H1 (cell line): ENCODE measurements at regions not wholly inside any gene's neighbourhood (a gene's known extent, or its start where the extent isn't known, plus 50 kb on each side); places are given as distances from the start of the nearest gene placed in this dataset.

Experiments
- CTCF ChIP-seq, 3 experiments: IDR thresholded peaks; 1 replicate in 2 of 3; 2 replicates in 1 of 3; pipeline versions ENCODE4 v1.5.1 to v1.6.1; 2011; ENCODE audit warnings: low read length in 3 of 3, mild to moderate bottlenecking in 3 of 3, inconsistent platforms in 2 of 3, low read depth in 1 of 3, moderate library complexity in 1 of 3; ENCODE audit not compliant: insufficient read depth in 1 of 3; ENCODE audit errors: control extremely low read depth in 1 of 3
- EP300 ChIP-seq, 2 experiments: IDR thresholded peaks; 1 replicate in 1 of 2; 2 replicates in 1 of 2; pipeline ENCODE4 v1.6.1; 2011 to 2012; ENCODE audit warnings: low read depth in 2 of 2, low read length in 2 of 2, mild to moderate bottlenecking in 2 of 2, borderline replicate concordance in 1 of 2, inconsistent platforms in 1 of 2, moderate library complexity in 1 of 2
- POLR2AphosphoS5 ChIP-seq: IDR thresholded peaks from 2 replicates; pipeline ENCODE4 v1.6.1; 2011; ENCODE audit warnings: low read depth, low read length

- no peak for TF ChIP-seq EP300 (IDR thresholded peaks at IDR 0.05; ENCODE audit: borderline replicate concordance in 1 of 2, low read depth in 2 of 2, low read length in 2 of 2)
- no peak for TF ChIP-seq CTCF (IDR thresholded peaks at IDR 0.05; ENCODE audit: control extremely low read depth in 1 of 3, insufficient read depth in 1 of 3, low read depth in 1 of 3, low read length in 3 of 3)
- no peak for TF ChIP-seq POLR2AphosphoS5
These were observed 454.8 kb downstream of the FUT8 start for GRCh38 chr14:65867333-65867732.
